Erythroblast (primary cell): ENCODE measurements at regions not wholly inside any gene's neighbourhood (a gene's known extent, or its start where the extent isn't known, plus 50 kb on each side); places are given as distances from the start of the nearest gene placed in this dataset.

Experiments
- GATA1 ChIP-seq: IDR thresholded peaks from 2 replicates; pipeline ENCODE4 v1.6.1; 2011; ENCODE audit warnings: low read depth, mild to moderate bottlenecking, control low read depth, low read length, moderate library complexity
- POLR2A ChIP-seq: IDR thresholded peaks from 2 replicates; pipeline ENCODE4 v1.6.1; 2011; ENCODE audit warnings: mild to moderate bottlenecking, low read length

- TF ChIP-seq POLR2A (no peak), GATA1 (no peak)
Observed at GRCh38 chr6:131372535-131372934, 200.5 kb upstream of the ARG1 start.
